ENCODE measurements at regions not wholly inside any gene's neighbourhood (a gene's known extent, or its start where the extent isn't known, plus 50 kb on each side); places are given as distances from the start of the nearest gene placed in this dataset.
A peak's percentile ranks its signal among the peaks of the same experiment; 100 is the strongest.

GRCh38 chr1:110786802-110787327, 86.1 kb upstream of the CD53 start:
- DNase-seq (ENCODE audit: low read depth) = no peak
- no peak overlapping the region for H3K4me3 ChIP-seq (ENCODE audit: low read depth, low read length)
- TF ChIP-seq, protein P1, sequence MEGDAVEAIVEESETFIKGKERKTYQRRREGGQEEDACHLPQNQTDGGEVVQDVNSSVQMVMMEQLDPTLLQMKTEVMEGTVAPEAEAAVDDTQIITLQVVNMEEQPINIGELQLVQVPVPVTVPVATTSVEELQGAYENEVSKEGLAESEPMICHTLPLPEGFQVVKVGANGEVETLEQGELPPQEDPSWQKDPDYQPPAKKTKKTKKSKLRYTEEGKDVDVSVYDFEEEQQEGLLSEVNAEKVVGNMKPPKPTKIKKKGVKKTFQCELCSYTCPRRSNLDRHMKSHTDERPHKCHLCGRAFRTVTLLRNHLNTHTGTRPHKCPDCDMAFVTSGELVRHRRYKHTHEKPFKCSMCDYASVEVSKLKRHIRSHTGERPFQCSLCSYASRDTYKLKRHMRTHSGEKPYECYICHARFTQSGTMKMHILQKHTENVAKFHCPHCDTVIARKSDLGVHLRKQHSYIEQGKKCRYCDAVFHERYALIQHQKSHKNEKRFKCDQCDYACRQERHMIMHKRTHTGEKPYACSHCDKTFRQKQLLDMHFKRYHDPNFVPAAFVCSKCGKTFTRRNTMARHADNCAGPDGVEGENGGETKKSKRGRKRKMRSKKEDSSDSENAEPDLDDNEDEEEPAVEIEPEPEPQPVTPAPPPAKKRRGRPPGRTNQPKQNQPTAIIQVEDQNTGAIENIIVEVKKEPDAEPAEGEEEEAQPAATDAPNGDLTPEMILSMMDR (conservative IDR thresholded peaks at IDR 0.05; ENCODE audit: low read depth, low read length) = no peak

GRCh38 chr1:110785612-110786011, 87.3 kb upstream of the CD53 start:
- no peak overlapping the region for H3K4me3 ChIP-seq (ENCODE audit: low read depth, low read length)
- TF ChIP-seq, protein P1 (conservative IDR thresholded peaks at IDR 0.05; ENCODE audit: low read depth, low read length) = no peak
- DNase-seq (ENCODE audit: low read depth) = no peak

- DNase-seq (ENCODE audit: low read depth) = no peak
- TF ChIP-seq, protein P1 (conservative IDR thresholded peaks at IDR 0.05; ENCODE audit: low read depth, low read length) = no peak
- H3K4me3 ChIP-seq (ENCODE audit: low read depth, low read length) = no peak overlapping the region
Observed at GRCh38 chr1:110785055-110785454, 87.9 kb upstream of the CD53 start.

DNA sequence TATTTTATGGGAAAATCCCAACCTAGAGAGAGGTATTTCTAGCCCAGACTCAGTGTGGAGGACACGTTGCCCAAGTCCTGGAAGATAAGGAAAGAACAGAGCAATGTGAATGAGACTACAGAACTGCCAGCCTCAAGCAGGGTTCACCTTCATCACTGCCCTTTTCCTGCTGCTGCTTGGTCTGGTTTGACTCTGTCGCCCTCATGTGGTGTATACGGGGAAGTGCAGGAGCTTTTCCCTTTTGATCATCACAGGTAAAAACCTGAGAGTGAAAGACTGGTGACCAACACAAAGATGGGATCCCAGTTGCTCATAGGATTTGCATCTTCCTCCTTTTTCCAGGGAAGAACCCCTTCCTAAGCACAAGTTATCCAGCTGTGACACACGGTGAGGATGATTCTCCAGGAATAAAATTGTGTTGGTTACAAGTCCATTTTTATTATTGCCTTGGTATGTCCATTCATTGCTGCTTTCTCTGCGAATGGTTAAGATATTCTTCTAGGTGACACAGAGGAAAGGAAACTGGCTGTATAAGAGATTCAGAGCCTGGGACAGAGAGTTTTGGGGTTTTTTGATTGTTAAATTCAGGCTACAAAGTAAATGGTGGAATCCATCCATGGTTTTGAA, 89.5 kb upstream of the CD53 start:
- no peak for DNase-seq (ENCODE audit: low read depth)
- TF ChIP-seq, protein P1 (conservative IDR thresholded peaks at IDR 0.05; ENCODE audit: low read depth, low read length) = peak; percentile 97
- H3K4me3 ChIP-seq (ENCODE audit: low read depth, low read length) = no peak overlapping the region

DNA sequence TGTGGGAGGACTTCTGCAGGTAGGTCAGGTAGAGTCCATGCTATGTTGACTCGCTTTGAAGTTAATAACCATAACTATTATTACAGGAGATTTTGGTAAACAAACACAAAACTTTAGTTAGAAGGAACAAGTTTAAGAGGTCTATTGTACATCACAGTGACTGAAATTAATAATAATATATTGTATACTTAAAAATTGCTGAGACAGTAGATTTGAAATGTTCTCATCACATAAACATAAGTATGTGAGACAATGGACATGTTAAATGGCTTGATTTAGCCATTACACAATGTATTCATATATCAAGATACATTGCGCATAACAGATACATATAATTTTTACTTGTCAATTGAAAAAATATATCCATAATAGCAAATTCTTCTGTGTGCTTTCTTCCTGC, 91.4 kb upstream of the CD53 start:
- no peak for DNase-seq (ENCODE audit: low read depth)
- TF ChIP-seq, protein P1 (conservative IDR thresholded peaks at IDR 0.05; ENCODE audit: low read depth, low read length) = no peak

GRCh38 chr1:110780600-110781484, 92.1 kb upstream of the CD53 start:
- TF ChIP-seq, protein P1 (conservative IDR thresholded peaks at IDR 0.05; ENCODE audit: low read depth, low read length) = peak; percentile 83
- DNase-seq (ENCODE audit: low read depth) = no peak
- no peak overlapping the region for H3K4me3 ChIP-seq (ENCODE audit: low read depth, low read length)

More for the DNA sequence above, 91.4 kb upstream of the CD53 start:
- no peak overlapping the region for H3K4me3 ChIP-seq (ENCODE audit: low read depth, low read length)

Data from epithelial cell of proximal tubule (primary cell).